ENCODE measurements at regions not wholly inside any gene's neighbourhood (a gene's known extent, or its start where the extent isn't known, plus 50 kb on each side); places are given as distances from the start of the nearest gene placed in this dataset.

GRCh38 chr20:7392542-7393206, 547.6 kb downstream of the HAO1 start:
- DNase-seq (ENCODE audit: low spot score) (no peak), FAIRE-seq (no peak)

GRCh38 chr20:7399114-7399513, 541.1 kb downstream of the HAO1 start:
- DNase-seq (ENCODE audit: low spot score) (no peak), FAIRE-seq (no peak)

DNA sequence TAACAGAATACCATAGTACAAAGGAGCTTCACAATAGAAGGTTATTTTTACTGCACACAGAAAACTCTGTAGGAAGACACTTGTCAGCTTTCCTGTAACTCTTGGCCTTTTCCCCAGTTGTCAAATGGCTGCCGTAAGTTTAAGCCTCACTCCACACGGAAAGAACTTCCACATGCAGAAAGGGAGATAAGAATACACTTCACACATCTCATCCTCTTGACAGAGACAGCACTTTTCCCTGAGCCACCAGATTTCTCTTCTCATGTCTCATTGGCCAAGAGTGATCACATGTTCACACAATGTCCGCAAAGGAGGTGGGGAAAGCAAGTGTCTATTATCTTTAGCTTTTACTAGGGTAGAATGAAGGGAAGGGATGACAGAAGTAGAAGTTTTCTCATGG, 540.7 kb downstream of the HAO1 start:
- FAIRE-seq (no peak), DNase-seq (ENCODE audit: low spot score) (no peak)

DNA sequence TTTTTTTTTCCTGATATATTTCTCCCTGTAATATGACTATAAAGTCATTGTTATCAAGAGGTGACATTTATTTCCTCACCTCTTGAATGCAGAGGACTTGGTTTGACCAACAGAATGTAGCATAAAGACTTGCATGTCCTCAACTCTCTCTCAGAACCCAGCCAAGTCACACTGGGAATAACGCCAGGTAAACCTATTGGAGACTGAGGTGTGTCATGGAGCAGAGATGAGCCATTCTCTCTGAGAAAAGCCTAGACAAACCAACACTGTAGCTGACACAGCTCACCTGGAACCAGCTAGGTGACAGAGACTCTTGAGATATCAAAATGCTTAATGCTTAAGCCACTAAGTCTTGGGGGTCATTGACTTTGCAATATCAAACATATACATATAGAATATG, 533.6 kb downstream of the HAO1 start:
- DNase-seq (ENCODE audit: low spot score), result no peak
- FAIRE-seq, result no peak

DNA sequence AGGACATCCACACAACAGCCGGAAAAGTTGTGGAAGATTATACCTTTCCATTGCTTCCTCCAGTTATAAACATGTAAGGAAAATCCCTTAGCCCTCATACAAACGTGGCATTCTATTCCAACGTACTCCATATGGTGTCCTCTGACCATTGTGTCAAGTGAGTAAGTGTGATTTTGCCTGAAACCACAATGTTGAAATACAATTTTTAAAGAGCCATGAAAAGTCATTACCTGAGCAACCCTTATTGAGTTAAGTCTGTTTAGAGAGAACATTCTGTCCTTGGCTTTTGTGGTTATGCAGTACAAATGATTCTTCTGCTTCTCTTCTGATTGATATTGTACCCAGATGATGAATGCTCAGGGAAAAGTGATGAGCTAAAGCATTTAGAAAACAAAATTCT, 530.1 kb downstream of the HAO1 start:
- FAIRE-seq (no peak), DNase-seq (ENCODE audit: low spot score) (no peak)

DNA sequence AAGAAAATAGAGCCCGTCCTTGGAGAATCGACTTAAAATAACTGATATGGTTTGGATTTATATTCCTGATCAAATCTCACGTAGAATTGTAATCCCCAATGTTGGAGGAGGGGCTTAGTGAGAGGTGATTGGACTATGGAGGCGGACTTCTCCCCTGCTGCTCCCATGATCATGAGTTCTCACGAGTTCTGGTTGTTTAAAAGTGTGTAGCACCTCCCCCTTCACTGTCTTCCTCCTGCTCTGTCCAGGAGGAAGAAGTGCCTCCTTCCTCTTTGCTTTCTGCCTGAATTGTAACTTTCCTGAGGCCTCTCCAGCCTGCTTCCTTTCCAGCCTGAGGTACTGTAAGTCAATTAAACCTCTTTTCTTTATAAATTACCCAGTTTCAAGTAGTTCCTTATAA, 529.2 kb downstream of the HAO1 start:
- no peak for FAIRE-seq
- DNase-seq (ENCODE audit: low spot score), result no peak

DNA sequence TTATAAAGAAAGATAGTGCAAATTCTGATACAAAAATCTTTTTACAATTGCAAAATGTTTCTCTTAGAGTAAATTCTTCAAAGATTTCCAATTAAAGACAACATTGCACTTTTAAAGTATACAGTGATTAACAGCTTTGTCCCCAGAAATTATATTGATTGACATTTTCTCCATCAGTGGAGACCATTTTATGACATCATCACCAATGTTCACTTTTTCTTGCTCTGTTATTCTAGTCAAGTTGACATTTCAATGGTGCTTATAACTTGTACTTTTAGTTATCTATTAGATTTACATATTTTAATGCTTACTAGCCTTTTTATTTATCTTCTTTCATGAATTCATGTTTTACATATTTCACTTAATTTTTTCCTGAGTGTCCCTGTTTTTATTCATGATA, 524.8 kb downstream of the HAO1 start:
- no peak for DNase-seq (ENCODE audit: low spot score)
- no peak for FAIRE-seq

- no peak for FAIRE-seq
- no peak for DNase-seq (ENCODE audit: low spot score)
These were observed 523.9 kb downstream of the HAO1 start for GRCh38 chr20:7416382-7416781.

- no peak for DNase-seq (ENCODE audit: low spot score)
- FAIRE-seq, result no peak
These were observed 519.9 kb downstream of the HAO1 start for GRCh38 chr20:7420345-7420744.

GRCh38 chr20:7426890-7427496, 513.3 kb downstream of the HAO1 start:
- DNase-seq (ENCODE audit: low spot score) (no peak), FAIRE-seq (no peak)

DNA sequence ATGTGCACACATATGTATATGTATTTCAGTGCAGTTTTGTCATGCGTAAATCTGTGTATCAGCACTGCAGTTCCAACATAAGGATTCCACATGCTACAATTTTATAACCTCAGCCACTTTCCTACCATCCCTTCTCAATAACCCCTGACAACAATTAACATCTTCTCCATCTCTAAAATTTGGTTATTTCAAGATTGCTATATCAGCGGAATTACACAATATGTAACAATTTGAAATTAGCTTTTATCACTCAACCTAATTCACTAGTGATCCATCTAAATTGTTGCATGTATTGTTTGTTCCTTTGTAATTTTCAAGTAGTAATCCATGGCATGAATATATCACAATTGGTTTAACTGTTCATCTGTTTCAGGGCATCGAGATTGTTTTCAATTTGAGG, 511.3 kb downstream of the HAO1 start:
- FAIRE-seq (no peak), DNase-seq (ENCODE audit: low spot score) (no peak)

DNA sequence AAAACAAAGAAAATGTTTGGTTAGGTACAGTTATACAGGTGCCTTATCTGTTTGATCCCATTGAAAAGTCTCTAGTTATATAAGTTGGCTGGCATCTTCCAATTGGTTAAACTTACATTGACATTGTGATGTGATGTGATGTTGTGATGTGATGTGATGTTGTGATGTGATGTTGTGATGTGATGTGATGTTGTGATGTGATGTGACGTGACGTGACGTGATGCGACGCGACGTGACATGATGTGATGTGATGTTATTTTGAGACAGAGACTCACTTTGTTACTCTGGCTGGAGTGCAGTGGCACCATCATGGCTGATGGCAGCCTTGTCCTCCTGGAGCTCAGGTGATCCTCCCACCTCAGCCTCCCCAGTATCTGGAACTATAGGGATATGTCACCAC, 507.6 kb downstream of the HAO1 start:
- FAIRE-seq, result no peak
- no peak for DNase-seq (ENCODE audit: low spot score)

GRCh38 chr20:7437311-7437710, 502.9 kb downstream of the HAO1 start:
- DNase-seq (ENCODE audit: low spot score) (no peak), FAIRE-seq (no peak)

- DNase-seq (ENCODE audit: low spot score) (no peak), FAIRE-seq (no peak)
These were observed 491.0 kb downstream of the HAO1 start for GRCh38 chr20:7449269-7449668.

- no peak for DNase-seq (ENCODE audit: low spot score)
- FAIRE-seq, result no peak
These were observed 487.4 kb downstream of the HAO1 start for GRCh38 chr20:7452890-7453289.

DNA sequence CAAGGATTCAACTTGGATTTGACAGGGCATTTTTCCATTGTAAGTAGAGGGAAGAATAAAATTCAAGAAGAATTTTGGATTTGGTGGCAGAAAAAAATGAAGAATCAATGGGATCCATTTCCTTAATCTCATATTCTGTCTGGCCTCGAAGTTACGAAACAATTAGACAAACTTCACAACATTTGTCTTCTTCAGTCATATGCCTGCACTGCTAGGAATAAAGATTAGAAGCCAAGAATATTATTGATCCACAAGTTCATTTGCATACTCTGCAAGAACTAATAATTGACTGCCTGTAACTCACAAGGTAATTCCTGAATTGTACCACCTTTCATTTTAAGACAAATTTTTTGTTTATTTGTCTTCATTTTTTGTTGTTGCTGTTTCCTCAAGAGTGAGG, 486.2 kb downstream of the HAO1 start:
- DNase-seq (ENCODE audit: low spot score) (no peak), FAIRE-seq (no peak)

- FAIRE-seq, result no peak
- DNase-seq (ENCODE audit: low spot score), result no peak
These were observed 481.8 kb downstream of the HAO1 start for GRCh38 chr20:7458459-7458858.

DNA sequence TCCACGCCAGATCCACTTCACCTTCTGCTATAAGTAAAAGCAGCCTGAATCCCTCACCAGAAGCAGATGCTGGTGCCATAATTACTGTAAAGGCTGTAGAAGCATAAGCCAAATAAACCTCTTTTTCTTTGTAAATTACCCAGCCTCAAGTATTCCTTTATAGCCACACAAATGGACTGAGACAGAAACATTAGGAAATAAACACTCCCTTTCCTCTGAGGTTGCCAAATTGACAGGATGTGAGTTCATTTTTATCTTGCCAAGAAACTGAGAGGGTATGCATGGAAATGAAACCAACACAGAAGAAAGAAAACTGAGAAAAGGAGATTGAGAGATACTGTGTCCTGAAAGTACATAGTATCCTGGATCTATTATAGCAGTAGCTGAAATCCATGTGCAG, 481.2 kb downstream of the HAO1 start:
- no peak for FAIRE-seq
- no peak for DNase-seq (ENCODE audit: low spot score)

DNA sequence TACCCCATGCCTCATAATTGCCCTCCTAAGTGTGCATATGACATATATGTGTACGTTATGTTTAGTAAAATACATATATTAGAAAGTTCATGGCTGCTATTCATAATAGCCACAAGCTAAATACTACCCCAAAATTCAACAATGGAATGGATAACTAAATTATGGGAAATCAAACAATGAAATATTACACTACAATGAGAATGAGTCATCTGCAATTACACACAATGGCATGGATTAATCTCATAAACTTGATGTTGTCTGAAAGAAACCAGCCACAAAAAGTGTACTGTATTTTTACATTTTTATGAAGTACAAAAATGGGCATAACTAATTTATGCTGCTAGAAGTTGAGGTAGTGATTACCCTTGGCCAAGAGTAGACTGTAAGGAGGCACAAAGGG, 477.0 kb downstream of the HAO1 start:
- no peak for DNase-seq (ENCODE audit: low spot score)
- no peak for FAIRE-seq

- DNase-seq (ENCODE audit: low spot score), result no peak
- no peak for FAIRE-seq
These were observed 469.3 kb downstream of the HAO1 start for GRCh38 chr20:7470912-7471311.

DNA sequence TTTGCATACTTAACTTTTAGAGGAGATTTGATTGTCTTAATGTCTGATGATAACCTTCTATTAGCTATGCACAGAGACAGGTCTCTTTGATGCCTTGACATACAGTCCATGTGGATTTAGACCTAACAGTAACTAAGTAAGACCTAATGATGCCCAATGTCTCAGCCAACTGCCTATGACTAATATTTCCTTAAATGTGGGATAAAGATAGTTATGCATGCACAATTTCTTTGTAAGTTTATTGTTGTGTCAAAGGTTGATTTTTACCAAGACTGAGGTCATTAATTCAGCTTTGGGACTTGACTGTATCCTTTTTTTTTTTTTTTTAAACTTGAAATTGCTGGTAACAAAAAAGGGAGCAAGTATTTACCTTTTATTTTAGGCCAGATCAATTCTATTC, 450.0 kb downstream of the HAO1 start:
- no peak for DNase-seq (ENCODE audit: low spot score)
- FAIRE-seq, result no peak

DNA sequence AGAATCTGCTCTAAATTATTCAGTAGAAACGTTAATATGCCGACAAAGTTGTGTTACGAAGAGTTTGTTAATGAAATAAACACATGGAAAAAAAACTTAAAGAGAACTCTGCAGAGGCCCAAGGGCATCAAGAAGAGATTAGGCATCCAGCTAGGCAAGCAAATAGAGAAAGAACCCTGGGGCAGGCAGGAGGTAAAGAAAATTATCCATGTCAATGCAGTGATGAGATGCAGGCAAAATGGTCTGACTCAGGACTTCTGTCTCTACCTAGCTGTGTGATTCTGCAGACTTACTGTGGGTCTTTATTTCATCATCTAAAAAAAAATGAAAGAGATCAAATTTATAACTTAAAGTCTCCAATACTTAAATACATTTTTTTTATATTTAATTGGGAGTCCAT, 448.0 kb downstream of the HAO1 start:
- FAIRE-seq (no peak), DNase-seq (ENCODE audit: low spot score) (no peak)

- DNase-seq (ENCODE audit: low spot score) (no peak), FAIRE-seq (no peak)
These were observed 446.9 kb downstream of the HAO1 start for GRCh38 chr20:7493311-7493710.

Data from RCC 7860 (cell line).